PFSK-1 (cell line): ENCODE measurements at regions not wholly inside any gene's neighbourhood (a gene's known extent, or its start where the extent isn't known, plus 50 kb on each side); places are given as distances from the start of the nearest gene placed in this dataset.

Experiments
- SIN3A ChIP-seq: IDR thresholded peaks from 2 replicates; pipeline ENCODE4 v1.6.1; 2012; ENCODE audit warnings: mild to moderate bottlenecking, low read length, moderate library complexity, borderline replicate concordance; ENCODE audit not compliant: insufficient read depth
- TF ChIP-seq, protein P1 (sequence below), 2 experiments: IDR thresholded peaks; 2 replicates each; pipeline versions ENCODE4 v1.6.1 to v1.8.0; 2011 to 2012; ENCODE audit warnings: low read depth in 2 of 2, low read length in 2 of 2, control low read depth in 1 of 2, inconsistent platforms in 1 of 2, mild to moderate bottlenecking in 1 of 2, moderate library complexity in 1 of 2; ENCODE audit not compliant: insufficient read depth in 1 of 2

DNA sequence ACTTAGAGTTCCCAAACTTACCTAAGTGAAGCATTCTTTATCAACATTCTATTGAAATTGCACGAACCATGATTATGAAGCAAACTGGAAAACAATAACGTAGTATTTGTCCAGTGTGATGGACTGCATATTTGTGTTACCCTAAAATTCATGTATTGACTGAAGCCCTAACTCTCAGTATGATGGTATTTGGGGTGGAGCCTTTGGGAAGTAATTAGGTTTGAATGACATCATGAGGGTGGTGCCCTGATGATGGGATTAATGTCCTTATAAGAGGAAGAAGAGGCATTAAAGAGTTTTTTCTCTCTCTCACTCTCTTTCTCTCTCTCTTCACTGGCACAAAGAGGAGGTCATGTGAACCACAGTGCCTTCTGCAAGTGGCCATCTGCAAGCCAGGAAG lies 365.4 kb upstream of the PTGER4 start:
- TF ChIP-seq SIN3A, result no peak
- TF ChIP-seq, protein P1, sequence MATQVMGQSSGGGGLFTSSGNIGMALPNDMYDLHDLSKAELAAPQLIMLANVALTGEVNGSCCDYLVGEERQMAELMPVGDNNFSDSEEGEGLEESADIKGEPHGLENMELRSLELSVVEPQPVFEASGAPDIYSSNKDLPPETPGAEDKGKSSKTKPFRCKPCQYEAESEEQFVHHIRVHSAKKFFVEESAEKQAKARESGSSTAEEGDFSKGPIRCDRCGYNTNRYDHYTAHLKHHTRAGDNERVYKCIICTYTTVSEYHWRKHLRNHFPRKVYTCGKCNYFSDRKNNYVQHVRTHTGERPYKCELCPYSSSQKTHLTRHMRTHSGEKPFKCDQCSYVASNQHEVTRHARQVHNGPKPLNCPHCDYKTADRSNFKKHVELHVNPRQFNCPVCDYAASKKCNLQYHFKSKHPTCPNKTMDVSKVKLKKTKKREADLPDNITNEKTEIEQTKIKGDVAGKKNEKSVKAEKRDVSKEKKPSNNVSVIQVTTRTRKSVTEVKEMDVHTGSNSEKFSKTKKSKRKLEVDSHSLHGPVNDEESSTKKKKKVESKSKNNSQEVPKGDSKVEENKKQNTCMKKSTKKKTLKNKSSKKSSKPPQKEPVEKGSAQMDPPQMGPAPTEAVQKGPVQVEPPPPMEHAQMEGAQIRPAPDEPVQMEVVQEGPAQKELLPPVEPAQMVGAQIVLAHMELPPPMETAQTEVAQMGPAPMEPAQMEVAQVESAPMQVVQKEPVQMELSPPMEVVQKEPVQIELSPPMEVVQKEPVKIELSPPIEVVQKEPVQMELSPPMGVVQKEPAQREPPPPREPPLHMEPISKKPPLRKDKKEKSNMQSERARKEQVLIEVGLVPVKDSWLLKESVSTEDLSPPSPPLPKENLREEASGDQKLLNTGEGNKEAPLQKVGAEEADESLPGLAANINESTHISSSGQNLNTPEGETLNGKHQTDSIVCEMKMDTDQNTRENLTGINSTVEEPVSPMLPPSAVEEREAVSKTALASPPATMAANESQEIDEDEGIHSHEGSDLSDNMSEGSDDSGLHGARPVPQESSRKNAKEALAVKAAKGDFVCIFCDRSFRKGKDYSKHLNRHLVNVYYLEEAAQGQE (IDR thresholded peaks at IDR 0.05; ENCODE audit: insufficient read depth in 1 of 2, low read depth in 2 of 2, low read length in 2 of 2), result no peak
